ENCODE measurements at regions not wholly inside any gene's neighbourhood (a gene's known extent, or its start where the extent isn't known, plus 50 kb on each side); places are given as distances from the start of the nearest gene placed in this dataset.

- no peak for TF ChIP-seq CTCF (IDR thresholded peaks at IDR 0.05)
- TF ChIP-seq EP300 (IDR thresholded peaks at IDR 0.05), result no peak
- TF ChIP-seq POLR2A (IDR thresholded peaks at IDR 0.05), result no peak
Measured at GRCh38 chr5:9905661-9906060, 275.5 kb upstream of the TAS2R1 start.
